Keratinocyte (primary cell): ENCODE measurements at regions not wholly inside any gene's neighbourhood (a gene's known extent, or its start where the extent isn't known, plus 50 kb on each side); places are given as distances from the start of the nearest gene placed in this dataset.

Experiments
- DNase-seq: peaks from one replicate; pipeline ENCODE4 v3.0.0-alpha.2; 2011; ENCODE audit warnings: low read depth, missing footprints, low spot score
- FAIRE-seq: peaks from 2 replicates; lab custom pipeline; 2011; peaks lifted over from hg19 to GRCh38; lab: Jason Lieb, UNC
- H2AFZ ChIP-seq: 2 replicates; pipeline ENCODE4 v1.6.0; 2012; ENCODE audit warnings: low read length, control low read depth, inconsistent platforms; ENCODE audit not compliant: control insufficient read depth
- H3K27ac ChIP-seq: 2 replicates; pipeline ENCODE4 v1.5.1; 2011; ENCODE audit warnings: low read length; ENCODE audit not compliant: control insufficient read depth, insufficient read depth
- H3K27me3 ChIP-seq: 3 replicates; pipeline ENCODE4 v1.6.0; 2011; ENCODE audit warnings: low read length; ENCODE audit not compliant: control insufficient read depth, insufficient read depth; ENCODE audit errors: extremely low read depth
- H3K36me3 ChIP-seq, 2 experiments: 2 replicates in 1 of 2; 3 replicates in 1 of 2; pipeline ENCODE4 v1.5.1; 2011; ENCODE audit warnings: low read length in 2 of 2, mild to moderate bottlenecking in 1 of 2; ENCODE audit not compliant: control insufficient read depth in 2 of 2, insufficient read depth in 2 of 2; ENCODE audit errors: extremely low read depth in 1 of 2
- H3K4me1 ChIP-seq: 3 replicates; pipeline ENCODE4 v1.5.1; 2011; ENCODE audit warnings: low read length; ENCODE audit not compliant: control insufficient read depth, insufficient read depth; ENCODE audit errors: extremely low read depth
- H3K4me2 ChIP-seq: 3 replicates; pipeline ENCODE4 v1.6.0; 2011; ENCODE audit warnings: low read depth, low read length; ENCODE audit not compliant: control insufficient read depth, insufficient read depth; ENCODE audit errors: extremely low read depth
- H3K4me3 ChIP-seq, 3 experiments: fragments of 200-600 bp in 1 of 3; sonication (generic) in 1 of 3; 2 replicates in 2 of 3; 3 replicates in 1 of 3; pipeline ENCODE4 v1.5.1; 2011 to 2016; ENCODE audit warnings: low read length in 3 of 3, mild to moderate bottlenecking in 3 of 3, control low read depth in 2 of 3, inconsistent platforms in 1 of 3, low read depth in 1 of 3, mixed read lengths in 1 of 3, mixed run types in 1 of 3, moderate library complexity in 1 of 3; ENCODE audit not compliant: control insufficient read depth in 2 of 3, insufficient read depth in 2 of 3; ENCODE audit errors: extremely low read depth in 1 of 3
- H3K79me2 ChIP-seq: 2 replicates; pipeline ENCODE4 v1.6.0; 2012; ENCODE audit warnings: low read length; ENCODE audit not compliant: control insufficient read depth, insufficient read depth
- H3K9ac ChIP-seq: 3 replicates; pipeline ENCODE4 v1.6.0; 2011; ENCODE audit warnings: low read length; ENCODE audit not compliant: control insufficient read depth, insufficient read depth; ENCODE audit errors: extremely low read depth
- H3K9me1 ChIP-seq: 3 replicates; pipeline ENCODE4 v1.6.0; 2011; ENCODE audit warnings: low read length; ENCODE audit not compliant: control insufficient read depth, insufficient read depth; ENCODE audit errors: extremely low read depth
- H3K9me3 ChIP-seq: 2 replicates; pipeline ENCODE4 v1.5.1; 2012; ENCODE audit warnings: low read depth, low read length; ENCODE audit not compliant: control insufficient read depth
- H4K20me1 ChIP-seq: 3 replicates; pipeline ENCODE4 v1.6.0; 2011; ENCODE audit warnings: low read length; ENCODE audit not compliant: control insufficient read depth, insufficient read depth; ENCODE audit errors: extremely low read depth
- CTCF ChIP-seq, 3 experiments: IDR thresholded peaks in 1 of 3; conservative IDR thresholded peaks in 1 of 3; optimal IDR thresholded peaks in 1 of 3; 2 replicates in 2 of 3; 3 replicates in 1 of 3; pipeline versions ENCODE3 to v1.5.1; 2011; ENCODE audit warnings: low read length in 3 of 3, mild to moderate bottlenecking in 3 of 3, moderate library complexity in 2 of 3, control low read depth in 1 of 3, inconsistent platforms in 1 of 3; ENCODE audit not compliant: insufficient read depth in 2 of 3; ENCODE audit errors: extremely low read depth in 1 of 3
- EZH2 ChIP-seq: IDR thresholded peaks from one replicate; pipeline ENCODE4 v1.6.1; 2012; ENCODE audit warnings: inconsistent platforms, mild to moderate bottlenecking, low read length, moderate library complexity
- dilution Hi-C: fragments of 300-500 bp; cut with MboI; formaldehyde crosslinking; loops from one replicate; pipeline ENCODE4 v1.7.0; 2020; ENCODE audit warnings: low sequenced_read_pairs; ENCODE audit not compliant: extremely low pct_ligation_motif_present

GRCh38 chr6:12221856-12222255 is 68.3 kb upstream of the EDN1 start:
- TF ChIP-seq CTCF (optimal IDR thresholded peaks at IDR 0.05 in 1 of 3, IDR thresholded peaks at IDR 0.05 in 1 of 3, conservative IDR thresholded peaks at IDR 0.05 in 1 of 3; ENCODE audit: extremely low read depth in 1 of 3, insufficient read depth in 2 of 3, low read length in 3 of 3) (no peak), EZH2 (no peak)
- FAIRE-seq (no peak), DNase-seq (no peak)
- no peak overlapping the region for H3K9ac ChIP-seq
- no peaks in the 10 kb centered on the region for H4K20me1 ChIP-seq
- H3K9me1 ChIP-seq = peaks cover 3% of the 10 kb centered on the region
- H2AFZ ChIP-seq = peak overlapping the region; percentile 36
- H3K4me1 ChIP-seq = peaks cover 20% of the 10 kb centered on the region
- no peaks in the 10 kb centered on the region for H3K79me2 ChIP-seq
- no peaks in the 10 kb centered on the region for H3K9me3 ChIP-seq
- no peak overlapping the region for H3K4me3 ChIP-seq
- peak overlapping the region; percentile 81 for H3K4me2 ChIP-seq
- no peak overlapping the region for H3K27ac ChIP-seq
- dilution Hi-C loops = no loop called here
- H3K27me3 ChIP-seq = no peaks in the 10 kb centered on the region
- no peaks in the 10 kb centered on the region for H3K36me3 ChIP-seq

- peak overlapping the region; percentile 85 for H3K27ac ChIP-seq
- H3K27me3 ChIP-seq = no peaks in the 10 kb centered on the region
- peak overlapping the region in 2 of 3 experiments; percentile 23 to 37 for H3K4me3 ChIP-seq
- FAIRE-seq (peak; percentile 91), DNase-seq (peak; percentile 56)
- no peaks in the 10 kb centered on the region for H3K79me2 ChIP-seq
- peak overlapping the region; percentile 81 for H3K4me2 ChIP-seq
- H3K9ac ChIP-seq = peak overlapping the region; percentile 60
- no peaks in the 10 kb centered on the region for H4K20me1 ChIP-seq
- peaks cover 20% of the 10 kb centered on the region for H3K4me1 ChIP-seq
- TF ChIP-seq CTCF (optimal IDR thresholded peaks at IDR 0.05 in 1 of 3, IDR thresholded peaks at IDR 0.05 in 1 of 3, conservative IDR thresholded peaks at IDR 0.05 in 1 of 3; ENCODE audit: extremely low read depth in 1 of 3, insufficient read depth in 2 of 3, low read length in 3 of 3) = no peak
- no peak for TF ChIP-seq EZH2
- H2AFZ ChIP-seq = peak overlapping the region; percentile 92
- dilution Hi-C loops = no loop called here
- H3K36me3 ChIP-seq = no peaks in the 10 kb centered on the region
- peaks cover 3% of the 10 kb centered on the region for H3K9me1 ChIP-seq
- no peaks in the 10 kb centered on the region for H3K9me3 ChIP-seq
These were observed 67.5 kb upstream of the EDN1 start for GRCh38 chr6:12222405-12223366.
